Loucy (cell line): ENCODE measurements at regions not wholly inside any gene's neighbourhood (a gene's known extent, or its start where the extent isn't known, plus 50 kb on each side); places are given as distances from the start of the nearest gene placed in this dataset.

ENCODE experiments used
- H2AFZ ChIP-seq: fragments of 200-600 bp; sonication (generic); 2 replicates; pipeline ENCODE4 v1.6.0; 2016; ENCODE audit warnings: antibody characterized with exemption, mild to moderate bottlenecking, low read length, moderate library complexity
- H3F3A ChIP-seq: fragments of 200-600 bp; 2 replicates; pipeline ENCODE4 v1.6.0; 2016; ENCODE audit warnings: antibody characterized with exemption, low read depth, mild to moderate bottlenecking
- H3K27me3 ChIP-seq: fragments of 200-600 bp; sonication (generic); 2 replicates; pipeline ENCODE4 v1.6.1; 2014; ENCODE audit warnings: low read length, mild to moderate bottlenecking; ENCODE audit not compliant: insufficient read depth, poor library complexity, severe bottlenecking
- H3K36me3 ChIP-seq: fragments of 200-600 bp; sonication (generic); 2 replicates; pipeline ENCODE4 v1.6.1; 2016; ENCODE audit warnings: low read length; ENCODE audit not compliant: insufficient read depth
- H3K4me1 ChIP-seq: fragments of 200-600 bp; sonication (generic); 2 replicates; pipeline ENCODE4 v1.5.1; 2014; ENCODE audit warnings: low read length, mild to moderate bottlenecking; ENCODE audit not compliant: insufficient read depth, poor library complexity, severe bottlenecking
- H3K4me2 ChIP-seq: fragments of 200-600 bp; sonication (generic); 2 replicates; pipeline ENCODE4 v1.6.0; 2014; ENCODE audit warnings: antibody characterized with exemption, low read length, low read depth, mild to moderate bottlenecking; ENCODE audit not compliant: poor library complexity, severe bottlenecking
- H3K4me3 ChIP-seq: fragments of 200-600 bp; sonication (generic); 2 replicates; pipeline ENCODE4 v1.5.1; 2014; ENCODE audit warnings: low read length, mild to moderate bottlenecking, mixed read lengths; ENCODE audit not compliant: poor library complexity, severe bottlenecking
- H3K79me2 ChIP-seq: fragments of 200-600 bp; sonication (generic); 2 replicates; pipeline ENCODE4 v1.6.1; 2014; ENCODE audit warnings: low read length; ENCODE audit not compliant: insufficient read depth
- H3K9ac ChIP-seq: fragments of 200-600 bp; sonication (generic); 2 replicates; pipeline ENCODE4 v1.6.0; 2014; ENCODE audit warnings: mild to moderate bottlenecking, low read depth, low read length, moderate library complexity; ENCODE audit not compliant: poor library complexity, severe bottlenecking
- H3K9me2 ChIP-seq: fragments of 200-600 bp; sonication (generic); replicated peaks from 2 replicates; pipeline ENCODE4 v1.6.1; 2016; ENCODE audit warnings: low read depth, low read length, mixed read lengths
- H3K9me3 ChIP-seq: fragments of 200-600 bp; sonication (generic); 2 replicates; pipeline ENCODE4 v1.6.1; 2014; ENCODE audit warnings: mild to moderate bottlenecking, antibody characterized with exemption, low read length, low read depth; ENCODE audit not compliant: insufficient read depth
- H4K20me1 ChIP-seq: fragments of 200-600 bp; sonication (generic); 2 replicates; pipeline ENCODE4 v1.6.0; 2014; ENCODE audit warnings: antibody characterized with exemption, low read length, mild to moderate bottlenecking; ENCODE audit not compliant: insufficient read depth, poor library complexity, severe bottlenecking
- EZH2phosphoT487 ChIP-seq: fragments of 200-600 bp; IDR thresholded peaks from 2 replicates; pipeline ENCODE4 v1.6.1; 2018; ENCODE audit warnings: antibody characterized with exemption, mild to moderate bottlenecking, moderate library complexity, borderline replicate concordance
- TF ChIP-seq, protein P1 (sequence below): fragments of 200-600 bp; sonication (generic); conservative IDR thresholded peaks from 2 replicates; pipeline ENCODE4 v1.5.1; 2014; ENCODE audit warnings: mild to moderate bottlenecking, antibody characterized with exemption, low read length

DNA sequence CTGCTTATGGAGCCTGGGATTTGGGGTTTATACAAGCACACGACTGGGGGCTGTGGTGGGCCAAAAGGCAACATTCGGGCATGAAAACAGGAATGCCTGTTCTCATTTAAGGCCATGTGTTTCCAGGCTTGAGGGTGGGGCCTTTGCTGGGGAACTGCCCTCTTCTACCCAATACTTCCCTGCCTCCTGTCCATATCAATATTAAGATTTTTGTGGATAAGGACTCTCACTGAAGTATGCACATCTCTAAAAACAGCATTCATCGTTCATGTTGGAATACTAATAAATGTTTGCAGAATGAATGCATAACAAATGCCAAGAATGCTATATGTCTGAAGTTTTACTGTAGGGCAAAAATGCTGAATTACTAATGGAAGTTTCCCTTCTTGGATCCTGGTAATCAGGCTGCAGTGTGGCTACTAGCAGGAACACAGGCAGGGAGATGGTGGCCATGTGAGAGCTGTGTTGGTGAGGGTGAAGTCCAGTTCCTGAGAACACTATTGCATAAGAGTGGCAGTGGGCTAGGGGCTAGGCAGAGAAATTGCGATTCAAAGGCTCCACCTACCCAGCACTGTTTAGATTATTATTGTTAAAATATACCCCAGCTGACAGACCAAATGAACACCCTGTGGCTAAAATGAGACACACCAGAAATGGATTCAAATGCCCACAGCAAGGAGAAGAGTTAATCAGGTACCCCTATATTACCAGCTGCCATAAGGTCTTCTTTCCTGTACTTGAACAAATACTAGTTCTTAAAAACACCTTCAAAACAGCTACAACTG lies 644.3 kb downstream of the EPM2A start:
- no peak overlapping the region for H3K4me3 ChIP-seq
- H3K9me2 ChIP-seq: no peaks in the 10 kb centered on the region
- no peak overlapping the region for H2AFZ ChIP-seq
- no peaks in the 10 kb centered on the region for H3K4me1 ChIP-seq
- no peak overlapping the region for H3K4me2 ChIP-seq
- H4K20me1 ChIP-seq: no peaks in the 10 kb centered on the region
- no peak overlapping the region for H3K9ac ChIP-seq
- no peaks in the 10 kb centered on the region for H3F3A ChIP-seq
- H3K27me3 ChIP-seq: no peaks in the 10 kb centered on the region
- H3K36me3 ChIP-seq: no peaks in the 10 kb centered on the region
- no peaks in the 10 kb centered on the region for H3K9me3 ChIP-seq
- no peaks in the 10 kb centered on the region for H3K79me2 ChIP-seq
- TF ChIP-seq, protein P1, sequence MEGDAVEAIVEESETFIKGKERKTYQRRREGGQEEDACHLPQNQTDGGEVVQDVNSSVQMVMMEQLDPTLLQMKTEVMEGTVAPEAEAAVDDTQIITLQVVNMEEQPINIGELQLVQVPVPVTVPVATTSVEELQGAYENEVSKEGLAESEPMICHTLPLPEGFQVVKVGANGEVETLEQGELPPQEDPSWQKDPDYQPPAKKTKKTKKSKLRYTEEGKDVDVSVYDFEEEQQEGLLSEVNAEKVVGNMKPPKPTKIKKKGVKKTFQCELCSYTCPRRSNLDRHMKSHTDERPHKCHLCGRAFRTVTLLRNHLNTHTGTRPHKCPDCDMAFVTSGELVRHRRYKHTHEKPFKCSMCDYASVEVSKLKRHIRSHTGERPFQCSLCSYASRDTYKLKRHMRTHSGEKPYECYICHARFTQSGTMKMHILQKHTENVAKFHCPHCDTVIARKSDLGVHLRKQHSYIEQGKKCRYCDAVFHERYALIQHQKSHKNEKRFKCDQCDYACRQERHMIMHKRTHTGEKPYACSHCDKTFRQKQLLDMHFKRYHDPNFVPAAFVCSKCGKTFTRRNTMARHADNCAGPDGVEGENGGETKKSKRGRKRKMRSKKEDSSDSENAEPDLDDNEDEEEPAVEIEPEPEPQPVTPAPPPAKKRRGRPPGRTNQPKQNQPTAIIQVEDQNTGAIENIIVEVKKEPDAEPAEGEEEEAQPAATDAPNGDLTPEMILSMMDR: no peak
- TF ChIP-seq EZH2phosphoT487: no peak

DNA sequence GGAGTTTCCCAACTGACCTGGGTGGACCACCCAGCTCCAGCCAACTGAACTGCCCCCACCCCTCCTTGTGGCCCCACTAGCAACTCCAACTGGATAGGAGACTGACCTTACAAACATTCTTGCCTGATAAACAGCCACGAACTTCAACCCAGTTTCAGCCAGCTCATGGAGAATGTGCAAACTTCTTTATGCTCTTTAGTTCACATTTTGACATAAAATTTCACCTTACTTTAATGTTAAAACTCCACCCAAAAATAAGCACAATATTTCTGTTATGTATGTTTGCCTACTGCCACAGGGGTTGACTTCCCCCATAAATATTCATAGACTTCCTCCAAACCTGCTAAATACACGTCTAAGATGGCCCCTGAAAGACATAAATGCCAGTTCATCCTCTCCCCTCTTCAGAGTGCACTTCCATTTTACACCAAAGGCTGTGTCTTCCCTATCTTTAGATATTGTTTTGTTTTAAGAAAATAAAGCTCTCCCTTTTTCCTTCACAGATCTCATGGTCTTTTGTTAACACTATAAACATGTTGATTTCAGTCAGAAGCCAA lies 643.7 kb downstream of the EPM2A start:
- Histone ChIP-seq H3K4me2 (no peak overlapping the region), H3K27me3 (no peaks in the 10 kb centered on the region), H3K4me1 (no peaks in the 10 kb centered on the region), H3K4me3 (no peak overlapping the region), H4K20me1 (no peaks in the 10 kb centered on the region), H3K36me3 (no peaks in the 10 kb centered on the region), H3K9me3 (no peaks in the 10 kb centered on the region), H3K79me2 (no peaks in the 10 kb centered on the region), H3F3A (no peaks in the 10 kb centered on the region), H3K9ac (no peak overlapping the region), H2AFZ (no peak overlapping the region), H3K9me2 (no peaks in the 10 kb centered on the region)
- no peak for TF ChIP-seq EZH2phosphoT487
- TF ChIP-seq, protein P1: no peak

DNA sequence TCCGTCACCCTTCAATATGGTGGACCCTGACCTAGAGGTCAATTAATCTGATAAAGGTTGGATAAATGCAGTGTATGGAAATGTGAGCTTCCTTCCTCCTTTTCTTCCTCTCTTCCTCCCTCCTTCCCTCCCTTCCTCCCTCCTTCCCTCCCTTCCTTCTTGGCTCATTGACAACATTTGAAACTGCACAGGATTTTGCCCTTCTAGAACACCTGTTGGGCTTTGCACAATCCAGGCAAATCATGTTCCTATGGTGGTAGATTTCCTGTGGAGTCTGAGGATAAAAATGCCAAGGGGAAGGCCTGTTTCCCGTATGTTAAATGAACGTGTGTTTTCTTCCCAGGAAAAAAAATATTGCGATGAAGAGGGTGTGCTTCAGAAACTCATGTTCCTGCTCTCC lies 642.8 kb downstream of the EPM2A start:
- Histone ChIP-seq H4K20me1 (no peaks in the 10 kb centered on the region), H3K9ac (no peak overlapping the region), H3K9me3 (no peaks in the 10 kb centered on the region), H3K4me2 (no peak overlapping the region), H3K36me3 (no peaks in the 10 kb centered on the region), H2AFZ (no peak overlapping the region), H3K27me3 (no peaks in the 10 kb centered on the region), H3K4me3 (no peak overlapping the region), H3K9me2 (no peaks in the 10 kb centered on the region), H3F3A (no peaks in the 10 kb centered on the region), H3K79me2 (no peaks in the 10 kb centered on the region), H3K4me1 (no peaks in the 10 kb centered on the region)
- TF ChIP-seq, protein P1: no peak
- no peak for TF ChIP-seq EZH2phosphoT487
